Type B pancreatic cell (in vitro differentiated cells): ENCODE measurements at regions not wholly inside any gene's neighbourhood (a gene's known extent, or its start where the extent isn't known, plus 50 kb on each side); places are given as distances from the start of the nearest gene placed in this dataset.

Experiments used
- DNase-seq: peaks from one replicate; pipeline ENCODE4 v3.0.0; 2021; ENCODE audit warnings: mixed read lengths; ENCODE audit not compliant: unreplicated experiment; ENCODE audit errors: extremely low spot score
- H3K27ac Mint-ChIP-seq: 2 replicates; pipeline ENCODE4 v1.8.0; 2021; ENCODE audit warnings: mild to moderate bottlenecking, mixed read lengths
- H3K27me3 Mint-ChIP-seq: 2 replicates; pipeline ENCODE4 v1.8.0; 2021; ENCODE audit warnings: mixed read lengths
- H3K36me3 Mint-ChIP-seq: 2 replicates; pipeline ENCODE4 v1.8.0; 2021; ENCODE audit warnings: mixed read lengths
- H3K4me1 Mint-ChIP-seq: one replicate; pipeline ENCODE4 v1.8.0; 2021; ENCODE audit warnings: mixed read lengths; ENCODE audit not compliant: unreplicated experiment
- H3K4me3 Mint-ChIP-seq: 2 replicates; pipeline ENCODE4 v1.8.0; 2021; ENCODE audit warnings: mild to moderate bottlenecking, mixed read lengths
- H3K9me3 Mint-ChIP-seq: 2 replicates; pipeline ENCODE4 v1.8.0; 2021; ENCODE audit warnings: mixed read lengths
- CTCF ChIP-seq: fragments of 200-600 bp; sonication (generic); conservative IDR thresholded peaks from 2 replicates; pipeline ENCODE4 v1.5.0; 2021; ENCODE audit warnings: antibody characterized with exemption, mild to moderate bottlenecking

- no peaks in the 10 kb centered on the region for H3K36me3 Mint-ChIP-seq
- no peak for TF ChIP-seq CTCF
- H3K27ac Mint-ChIP-seq, result peak overlapping the region; percentile 9
- peaks cover 13% of the 10 kb centered on the region for H3K9me3 Mint-ChIP-seq
- no peaks in the 10 kb centered on the region for H3K4me1 Mint-ChIP-seq
- H3K4me3 Mint-ChIP-seq, result no peak overlapping the region
- no peak for DNase-seq
- no peaks in the 10 kb centered on the region for H3K27me3 Mint-ChIP-seq
These were observed 171.5 kb upstream of the AKIRIN2 start for GRCh38 chr6:87873556-87873955.

GRCh38 chr6:87870556-87870955 is 168.5 kb upstream of the AKIRIN2 start:
- no peak overlapping the region for H3K4me3 Mint-ChIP-seq
- peaks cover 9% of the 10 kb centered on the region for H3K9me3 Mint-ChIP-seq
- H3K36me3 Mint-ChIP-seq, result no peaks in the 10 kb centered on the region
- TF ChIP-seq CTCF, result no peak
- no peak for DNase-seq
- H3K4me1 Mint-ChIP-seq, result no peaks in the 10 kb centered on the region
- H3K27me3 Mint-ChIP-seq, result no peaks in the 10 kb centered on the region
- no peak overlapping the region for H3K27ac Mint-ChIP-seq

GRCh38 chr6:87869064-87869905 is 167.3 kb upstream of the AKIRIN2 start:
- no peak overlapping the region for H3K4me3 Mint-ChIP-seq
- H3K36me3 Mint-ChIP-seq, result no peaks in the 10 kb centered on the region
- H3K27me3 Mint-ChIP-seq, result no peaks in the 10 kb centered on the region
- no peaks in the 10 kb centered on the region for H3K4me1 Mint-ChIP-seq
- H3K27ac Mint-ChIP-seq, result no peak overlapping the region
- H3K9me3 Mint-ChIP-seq, result peaks cover 9% of the 10 kb centered on the region
- TF ChIP-seq CTCF, result no peak
- no peak for DNase-seq

- Mint-ChIP-seq H3K36me3 (no peaks in the 10 kb centered on the region), H3K4me1 (no peaks in the 10 kb centered on the region), H3K4me3 (no peak overlapping the region), H3K27me3 (no peaks in the 10 kb centered on the region), H3K27ac (no peak overlapping the region), H3K9me3 (no peaks in the 10 kb centered on the region)
- TF ChIP-seq CTCF, result no peak
- no peak for DNase-seq
These were observed 158.9 kb upstream of the AKIRIN2 start for GRCh38 chr6:87860902-87861301.

GRCh38 chr6:87858440-87858839 is 156.4 kb upstream of the AKIRIN2 start:
- Mint-ChIP-seq H3K27ac (no peak overlapping the region), H3K36me3 (no peaks in the 10 kb centered on the region), H3K4me3 (no peak overlapping the region), H3K4me1 (no peaks in the 10 kb centered on the region), H3K27me3 (no peaks in the 10 kb centered on the region), H3K9me3 (no peaks in the 10 kb centered on the region)
- no peak for TF ChIP-seq CTCF
- no peak for DNase-seq
